CD4-positive, alpha-beta T cell (primary cell): ENCODE measurements at regions not wholly inside any gene's neighbourhood (a gene's known extent, or its start where the extent isn't known, plus 50 kb on each side); places are given as distances from the start of the nearest gene placed in this dataset.

Experiments used
- ATAC-seq: fragments of 200-7000 bp; cut with Tn5 transposase; one replicate; pipeline ENCODE4 v1.10.0; 2022; ENCODE audit warnings: mild to moderate bottlenecking; ENCODE audit not compliant: poor library complexity
- CTCF ChIA-PET: fragments of 350-600 bp; sonication (Branson Sonifier 250); formaldehyde crosslinking; loops from one replicate; lab custom pipeline; 2021; ENCODE audit warnings: antibody characterized with exemption, inconsistent platforms; lab: Charles Lee
- POLR2A ChIA-PET: fragments of 350-600 bp; sonication (Branson Sonifier 250); formaldehyde crosslinking; loops from one replicate; lab custom pipeline; 2021; ENCODE audit warnings: antibody characterized with exemption, inconsistent platforms; lab: Charles Lee
- DNase-seq, 14 experiments: peaks; one replicate each; pipeline ENCODE4 v3.0.0-alpha.2; 2013 to 2020; ENCODE audit warnings: mixed read lengths in 2 of 14
- H3K27ac ChIP-seq, 2 donors: one replicate each; pipeline versions ENCODE4 v1.5.1 to v1.7.0; 2013; ENCODE audit warnings: low read length in 2 of 2, low read depth in 1 of 2, mild to moderate bottlenecking in 1 of 2
- H3K27me3 ChIP-seq, 2 experiments: 1 replicate in 1 of 2; 2 replicates in 1 of 2; pipeline versions ENCODE4 v1.6.1 to v1.7.0; 2013; ENCODE audit warnings: low read length in 2 of 2, control low read depth in 1 of 2, mild to moderate bottlenecking in 1 of 2, moderate library complexity in 1 of 2; ENCODE audit not compliant: insufficient read depth in 2 of 2, control insufficient read depth in 1 of 2
- H3K36me3 ChIP-seq: one replicate; pipeline ENCODE4 v1.6.1; 2013; ENCODE audit warnings: low read length, control low read depth; ENCODE audit not compliant: insufficient read depth
- H3K4me1 ChIP-seq: one replicate; pipeline ENCODE4 v1.6.1; 2013; ENCODE audit warnings: low read length, control low read depth; ENCODE audit not compliant: insufficient read depth
- H3K4me3 ChIP-seq: one replicate; pipeline ENCODE4 v1.5.1; 2013; ENCODE audit warnings: mild to moderate bottlenecking, low read length, moderate library complexity
- H3K9me3 ChIP-seq, 2 experiments: 1 replicate in 1 of 2; 2 replicates in 1 of 2; pipeline versions ENCODE4 v1.6.1 to v1.7.0; 2013; ENCODE audit warnings: low read length in 2 of 2, mild to moderate bottlenecking in 2 of 2, control low read depth in 1 of 2, moderate library complexity in 1 of 2; ENCODE audit not compliant: control insufficient read depth in 1 of 2, insufficient read depth in 1 of 2
- H3K27ac Mint-ChIP-seq: one replicate; pipeline ENCODE4 v1.8.0; 2020; ENCODE audit warnings: mixed read lengths
- H3K27me3 Mint-ChIP-seq: one replicate; pipeline ENCODE4 v1.8.0; 2021; ENCODE audit warnings: mixed read lengths
- H3K36me3 Mint-ChIP-seq: one replicate; pipeline ENCODE4 v1.8.0; 2021; ENCODE audit warnings: low read depth, mixed read lengths
- H3K4me1 Mint-ChIP-seq: one replicate; pipeline ENCODE4 v1.8.0; 2021; ENCODE audit warnings: low read depth, mixed read lengths
- H3K4me3 Mint-ChIP-seq: one replicate; pipeline ENCODE4 v1.8.0; 2020; ENCODE audit warnings: mild to moderate bottlenecking, mixed read lengths
- H3K9me3 Mint-ChIP-seq: one replicate; pipeline ENCODE4 v1.8.0; 2020; ENCODE audit warnings: mixed read lengths
- intact Hi-C, 2 experiments: fragments of 100-400 bp; cut with DNase I in 1 of 2; cut with micrococcal nuclease in 1 of 2; formaldehyde crosslinking; loops; one replicate each; pipeline versions ENCODE4 v1.15.1 to v1.9.0; 2023 to 2025; cut with DNase I, micrococcal nuclease
- TF ChIP-seq, protein P1 (sequence below): fragments of 200-600 bp; IDR thresholded peaks from one replicate; pipeline ENCODE4 v1.8.0; 2022; ENCODE audit warnings: antibody characterized with exemption, mild to moderate bottlenecking

- no peaks in the 10 kb centered on the region for H3K27me3 Mint-ChIP-seq
- ChIA-PET CTCF (interaction anchor here (0.6 kb wide), 1 partner anchor 1901 kb away, joined by 3 read pairs; no protein-coding TSS in a partner anchor), POLR2A (no interaction called here)
Measured at GRCh38 chrX:9253211-9253610, 211.6 kb upstream of the TBL1X start.

GRCh38 chrX:9257718-9258420 lies 207.0 kb upstream of the TBL1X start:
- Histone ChIP-seq H3K4me1 (no peaks in the 10 kb centered on the region), H3K9me3 (no peaks in the 10 kb centered on the region), H3K27me3 (no peaks in the 10 kb centered on the region), H3K36me3 (no peaks in the 10 kb centered on the region), H3K4me3 (no peak overlapping the region), H3K27ac (no peak overlapping the region)
- Mint-ChIP-seq H3K4me3 (no peak overlapping the region), H3K27ac (no peak overlapping the region), H3K36me3 (no peaks in the 10 kb centered on the region), H3K4me1 (no peaks in the 10 kb centered on the region), H3K9me3 (no peaks in the 10 kb centered on the region), H3K27me3 (no peaks in the 10 kb centered on the region)
- ATAC-seq, result no peak
- DNase-seq, result no peak
- TF ChIP-seq, protein P1, sequence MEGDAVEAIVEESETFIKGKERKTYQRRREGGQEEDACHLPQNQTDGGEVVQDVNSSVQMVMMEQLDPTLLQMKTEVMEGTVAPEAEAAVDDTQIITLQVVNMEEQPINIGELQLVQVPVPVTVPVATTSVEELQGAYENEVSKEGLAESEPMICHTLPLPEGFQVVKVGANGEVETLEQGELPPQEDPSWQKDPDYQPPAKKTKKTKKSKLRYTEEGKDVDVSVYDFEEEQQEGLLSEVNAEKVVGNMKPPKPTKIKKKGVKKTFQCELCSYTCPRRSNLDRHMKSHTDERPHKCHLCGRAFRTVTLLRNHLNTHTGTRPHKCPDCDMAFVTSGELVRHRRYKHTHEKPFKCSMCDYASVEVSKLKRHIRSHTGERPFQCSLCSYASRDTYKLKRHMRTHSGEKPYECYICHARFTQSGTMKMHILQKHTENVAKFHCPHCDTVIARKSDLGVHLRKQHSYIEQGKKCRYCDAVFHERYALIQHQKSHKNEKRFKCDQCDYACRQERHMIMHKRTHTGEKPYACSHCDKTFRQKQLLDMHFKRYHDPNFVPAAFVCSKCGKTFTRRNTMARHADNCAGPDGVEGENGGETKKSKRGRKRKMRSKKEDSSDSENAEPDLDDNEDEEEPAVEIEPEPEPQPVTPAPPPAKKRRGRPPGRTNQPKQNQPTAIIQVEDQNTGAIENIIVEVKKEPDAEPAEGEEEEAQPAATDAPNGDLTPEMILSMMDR, result no peak
- ChIA-PET CTCF (no interaction called here), POLR2A (no interaction called here)
- intact Hi-C loops, result no loop called here

More at GRCh38 chrX:9253211-9253610, 211.6 kb upstream of the TBL1X start:
- Histone ChIP-seq H3K27me3 (no peaks in the 10 kb centered on the region), H3K9me3 (no peaks in the 10 kb centered on the region), H3K27ac (no peak overlapping the region), H3K4me1 (no peaks in the 10 kb centered on the region), H3K36me3 (no peaks in the 10 kb centered on the region), H3K4me3 (no peak overlapping the region)
- ATAC-seq, result no peak
- Mint-ChIP-seq H3K27ac (no peak overlapping the region), H3K4me3 (no peak overlapping the region), H3K9me3 (no peaks in the 10 kb centered on the region), H3K36me3 (no peaks in the 10 kb centered on the region), H3K4me1 (no peaks in the 10 kb centered on the region)
- TF ChIP-seq, protein P1, result no peak
- DNase-seq, result no peak
- intact Hi-C loops, result no loop called here

- no peaks in the 10 kb centered on the region for H3K4me1 Mint-ChIP-seq
- no peaks in the 10 kb centered on the region for H3K9me3 Mint-ChIP-seq
- intact Hi-C loops, result no loop called here
- TF ChIP-seq, protein P1, result no peak
- no peak for ATAC-seq
- Histone ChIP-seq H3K4me3 (no peak overlapping the region), H3K27ac (no peak overlapping the region), H3K9me3 (no peaks in the 10 kb centered on the region), H3K36me3 (no peaks in the 10 kb centered on the region), H3K4me1 (no peaks in the 10 kb centered on the region), H3K27me3 (no peaks in the 10 kb centered on the region)
- H3K27ac Mint-ChIP-seq, result no peak overlapping the region
- no peak overlapping the region for H3K4me3 Mint-ChIP-seq
- no peak for DNase-seq
- H3K27me3 Mint-ChIP-seq, result no peaks in the 10 kb centered on the region
- ChIA-PET CTCF (no interaction called here), POLR2A (no interaction called here)
- no peaks in the 10 kb centered on the region for H3K36me3 Mint-ChIP-seq
Measured at GRCh38 chrX:9258421-9259104, 206.3 kb upstream of the TBL1X start.
